Stimulated activated CD8-positive, alpha-beta memory T cell treated with anti-CD3 and anti-CD28 coated beads, Interleukin-2, amount 100 ng/mL, for 48 hours (primary cell): ENCODE measurements at regions not wholly inside any gene's neighbourhood (a gene's known extent, or its start where the extent isn't known, plus 50 kb on each side); places are given as distances from the start of the nearest gene placed in this dataset.

Experiments
- DNase-seq, 2 donors: peaks; one replicate each; pipeline ENCODE4 v3.0.0-alpha.2; 2020; ENCODE audit warnings: low read depth in 2 of 2

- DNase-seq, result no peak
Observed at GRCh38 chr2:193580176-193580950, 1385.6 kb upstream of the TMEFF2 start.

GRCh38 chr2:193566886-193567285 is 1372.2 kb upstream of the TMEFF2 start:
- no peak for DNase-seq

- DNase-seq, result no peak
Observed at GRCh38 chr2:193566276-193566675, 1371.5 kb upstream of the TMEFF2 start.

- no peak for DNase-seq
Observed at GRCh38 chr2:193562031-193562430, 1367.3 kb upstream of the TMEFF2 start.

GRCh38 chr2:193561054-193561453 is 1366.3 kb upstream of the TMEFF2 start:
- no peak for DNase-seq

- DNase-seq, result no peak
Observed at GRCh38 chr2:193556766-193557470, 1362.2 kb upstream of the TMEFF2 start.

GRCh38 chr2:193549661-193550060 is 1354.9 kb upstream of the TMEFF2 start:
- DNase-seq, result no peak

- DNase-seq, result no peak
Observed at GRCh38 chr2:193542762-193543161, 1348.0 kb upstream of the TMEFF2 start.

GRCh38 chr2:193539188-193539587 is 1344.5 kb upstream of the TMEFF2 start:
- no peak for DNase-seq

- DNase-seq, result no peak
Observed at GRCh38 chr2:193538061-193538460, 1343.3 kb upstream of the TMEFF2 start.

- no peak for DNase-seq
Observed at GRCh38 chr2:193537531-193537930, 1342.8 kb upstream of the TMEFF2 start.

- DNase-seq, result no peak
Observed at GRCh38 chr2:193528458-193528857, 1333.7 kb upstream of the TMEFF2 start.

GRCh38 chr2:193527146-193527545 is 1332.4 kb upstream of the TMEFF2 start:
- DNase-seq, result no peak

- DNase-seq, result no peak
Observed at GRCh38 chr2:193523662-193524061, 1328.9 kb upstream of the TMEFF2 start.

GRCh38 chr2:193521523-193521922 is 1326.8 kb upstream of the TMEFF2 start:
- no peak for DNase-seq

GRCh38 chr2:193520709-193521458 is 1326.2 kb upstream of the TMEFF2 start:
- DNase-seq, result no peak

- DNase-seq, result no peak
Observed at GRCh38 chr2:193518041-193518817, 1323.5 kb upstream of the TMEFF2 start.

- no peak for DNase-seq
Observed at GRCh38 chr2:193517615-193518014, 1322.9 kb upstream of the TMEFF2 start.

- no peak for DNase-seq
Observed at GRCh38 chr2:193506035-193506434, 1311.3 kb upstream of the TMEFF2 start.

GRCh38 chr2:193505620-193506019 is 1310.9 kb upstream of the TMEFF2 start:
- DNase-seq, result no peak

- no peak for DNase-seq
Observed at GRCh38 chr2:193502363-193503035, 1307.8 kb upstream of the TMEFF2 start.
